ENCODE measurements at regions not wholly inside any gene's neighbourhood (a gene's known extent, or its start where the extent isn't known, plus 50 kb on each side); places are given as distances from the start of the nearest gene placed in this dataset.

DNA sequence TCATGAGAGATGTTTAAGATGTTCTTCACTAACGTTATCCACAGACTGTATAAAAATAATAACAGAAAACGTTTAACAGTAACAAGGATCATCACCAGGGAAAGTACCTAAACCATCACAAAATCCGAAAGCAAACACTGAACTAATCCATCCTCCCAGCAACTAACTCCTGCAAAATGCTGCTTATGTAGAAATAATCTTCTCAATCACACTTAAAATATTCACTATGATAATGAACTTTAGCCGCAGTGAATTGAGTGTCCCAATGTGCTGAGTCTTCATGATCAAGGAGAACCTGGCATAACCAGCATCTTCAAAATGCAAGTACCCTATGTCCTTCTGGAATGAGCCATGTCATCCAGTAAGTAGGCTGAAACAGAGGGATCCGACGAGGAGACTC lies 166.1 kb downstream of the LTN1 start:
- no peak for DNase-seq

DNA sequence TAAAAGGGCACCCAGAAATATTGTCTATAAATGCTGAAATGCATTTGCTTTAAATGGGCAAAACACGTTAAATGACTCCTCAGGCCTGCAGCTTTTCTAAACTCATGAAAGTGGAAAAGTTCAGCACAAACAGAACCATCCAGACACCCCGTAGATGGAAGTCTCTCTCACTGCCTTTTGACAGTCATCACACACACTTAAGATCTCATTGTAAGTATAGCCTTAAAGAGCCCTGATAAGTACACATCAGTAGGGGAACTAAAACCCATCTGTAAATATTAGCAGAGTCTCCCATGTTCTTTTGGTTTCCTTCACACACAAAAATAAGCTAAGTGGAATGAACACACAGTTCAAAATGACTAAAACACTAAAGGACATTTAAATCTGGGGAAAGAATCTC lies 166.7 kb downstream of the LTN1 start:
- DNase-seq = no peak

DNA sequence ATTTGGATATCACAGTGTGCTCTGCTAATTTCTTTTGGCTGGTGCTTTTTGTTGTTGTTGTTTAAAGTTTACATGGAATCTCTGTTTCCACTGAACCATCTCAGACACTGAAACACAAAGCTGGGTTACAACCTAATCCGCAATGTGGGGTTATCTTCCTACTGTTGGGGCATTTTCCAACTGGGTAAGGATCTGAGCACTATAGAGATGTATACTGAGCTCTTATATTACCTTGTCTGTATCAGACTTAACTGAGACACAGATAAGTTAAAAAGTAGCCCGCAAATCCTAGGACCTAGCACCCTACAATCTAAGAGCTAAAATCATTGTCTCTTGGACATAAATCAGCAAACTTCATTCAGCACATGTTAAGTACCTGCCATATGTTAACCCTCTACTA lies 169.2 kb downstream of the LTN1 start:
- no peak for DNase-seq

DNA sequence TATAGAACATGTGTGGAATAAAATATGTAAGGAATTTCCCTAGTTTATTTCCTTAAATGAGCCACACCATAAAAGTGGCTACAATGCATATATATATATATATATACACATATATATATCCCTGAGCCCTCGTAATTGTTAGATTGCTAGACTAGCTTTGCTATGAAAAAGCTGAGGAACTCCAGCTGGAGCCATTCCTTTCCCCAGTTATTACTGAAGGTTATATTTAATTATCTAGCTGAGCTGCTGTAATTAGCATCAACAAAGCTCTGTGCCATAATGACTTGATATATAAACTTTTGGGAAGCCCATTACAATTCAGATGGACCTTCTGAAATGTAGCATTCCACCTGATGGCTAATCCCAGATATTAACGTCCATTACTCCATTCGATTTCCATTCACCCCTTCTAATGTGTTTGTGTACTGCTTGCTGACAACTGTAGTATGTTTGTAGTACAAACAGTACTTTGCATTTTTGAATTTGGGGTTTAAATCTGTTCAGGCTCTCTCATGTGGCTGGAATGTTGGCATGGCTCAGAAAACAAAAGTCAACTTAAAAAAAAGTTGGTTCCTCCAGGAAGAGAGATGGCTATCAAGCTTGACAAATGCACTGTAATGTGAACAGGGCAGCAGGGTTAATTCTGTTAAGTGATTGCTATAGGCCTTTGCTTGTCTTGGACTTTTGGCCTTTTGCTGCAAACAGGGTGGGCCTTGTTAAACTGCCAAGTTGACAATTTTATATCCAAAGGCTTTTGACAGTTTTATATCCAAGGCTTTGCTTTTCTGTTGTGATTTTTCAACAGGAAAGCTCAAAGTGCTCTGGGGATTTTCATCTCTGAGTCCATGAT lies 170.0 kb downstream of the LTN1 start:
- DNase-seq = no peak

DNA sequence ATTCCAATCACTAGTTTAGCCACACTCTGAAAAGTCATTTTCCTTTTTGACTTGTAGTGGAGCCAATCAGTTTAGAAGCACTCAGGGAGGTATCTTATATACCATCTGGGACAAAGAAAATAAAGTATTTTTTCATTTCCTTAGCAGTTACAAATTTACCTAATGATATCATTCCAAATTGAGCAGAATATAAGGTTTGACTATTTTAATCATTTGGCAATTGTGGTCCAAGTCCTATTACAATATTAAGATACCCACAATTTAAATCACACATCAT lies 170.6 kb downstream of the LTN1 start:
- no peak for DNase-seq

DNA sequence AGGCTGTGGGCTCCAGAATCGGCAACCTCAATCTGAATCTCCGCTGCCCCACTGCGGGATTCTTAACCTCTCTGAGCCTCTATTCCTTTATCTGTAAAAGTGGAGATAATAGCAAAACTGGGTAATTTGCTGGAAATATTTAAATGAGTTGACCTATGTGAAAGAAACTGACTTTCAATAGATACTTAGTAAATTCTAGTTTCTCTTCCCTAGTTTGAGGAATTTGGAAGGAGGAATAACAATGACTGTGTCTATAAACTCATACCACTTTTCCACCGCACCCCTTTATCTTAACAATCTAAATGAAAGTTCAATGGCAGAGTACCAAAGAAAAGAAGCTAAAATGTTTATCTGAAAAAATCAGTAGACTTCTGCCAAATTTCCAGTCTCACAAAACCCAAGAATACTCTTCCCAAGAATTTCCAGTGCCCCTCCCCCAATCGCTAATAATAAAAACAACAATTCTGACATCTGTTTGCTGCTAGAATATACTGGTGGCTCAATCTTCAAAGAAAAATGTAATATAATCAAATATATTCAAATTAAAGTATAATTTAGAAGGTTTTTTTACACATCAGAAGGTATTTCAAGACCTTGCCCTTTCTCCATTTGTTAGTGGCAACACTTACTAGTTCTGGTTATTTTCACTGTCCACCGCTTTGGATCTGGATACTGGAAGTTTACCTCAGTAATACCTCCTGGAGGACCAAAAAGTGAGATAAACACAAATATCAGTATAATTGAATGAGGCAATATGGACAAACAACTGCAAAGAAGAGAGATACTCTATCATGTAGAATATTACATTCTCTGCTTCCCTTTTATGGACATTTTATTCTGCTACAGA lies 171.2 kb downstream of the LTN1 start:
- no peak for DNase-seq

DNA sequence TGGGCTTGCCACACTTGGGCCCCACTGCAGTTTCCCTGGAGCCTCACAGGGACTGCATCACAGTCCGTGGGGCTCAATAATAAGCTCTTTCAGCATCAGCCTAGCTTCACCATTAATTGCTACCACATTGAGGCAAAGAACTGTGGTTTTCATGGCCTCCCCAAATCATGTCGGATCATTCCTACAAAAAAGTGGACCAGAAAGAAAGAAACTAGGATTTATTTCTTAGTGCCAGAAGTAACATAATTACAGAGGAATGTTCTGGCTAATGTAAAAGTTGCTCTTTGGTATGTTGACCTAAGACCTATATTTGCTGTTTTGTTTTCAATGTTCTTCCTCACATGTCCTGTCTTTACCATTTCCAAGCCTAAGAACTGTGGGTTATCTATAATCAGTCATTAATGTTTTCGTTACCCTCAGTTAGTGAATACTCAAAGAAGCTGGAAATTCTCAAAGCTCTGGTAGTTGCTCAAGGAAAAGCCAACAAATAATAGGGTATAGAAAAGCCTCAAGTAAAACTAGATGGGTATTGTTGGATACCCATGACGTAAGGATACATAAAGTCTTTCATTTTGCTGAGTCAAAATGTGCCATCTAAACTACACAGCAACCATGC lies 173.9 kb downstream of the LTN1 start:
- no peak for DNase-seq

DNA sequence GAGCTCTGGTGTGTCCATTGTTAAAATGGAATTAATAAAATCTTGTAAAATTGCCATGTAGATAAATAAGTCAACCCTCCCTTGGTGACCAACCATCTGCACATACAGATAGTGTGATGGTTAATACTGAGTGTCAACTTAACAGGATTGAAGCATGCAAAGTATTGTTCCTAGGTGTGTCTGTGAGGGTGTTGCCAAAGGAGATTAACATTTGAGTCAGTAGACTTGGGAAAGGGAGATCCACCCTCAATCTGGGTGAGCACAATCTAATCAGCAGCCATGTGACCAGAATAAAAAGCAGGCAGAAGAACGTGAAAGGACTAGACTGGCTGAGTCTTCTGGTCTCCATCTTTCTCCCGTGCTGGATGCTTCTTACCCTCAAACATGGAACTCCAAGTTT lies 174.8 kb downstream of the LTN1 start:
- no peak for DNase-seq

DNA sequence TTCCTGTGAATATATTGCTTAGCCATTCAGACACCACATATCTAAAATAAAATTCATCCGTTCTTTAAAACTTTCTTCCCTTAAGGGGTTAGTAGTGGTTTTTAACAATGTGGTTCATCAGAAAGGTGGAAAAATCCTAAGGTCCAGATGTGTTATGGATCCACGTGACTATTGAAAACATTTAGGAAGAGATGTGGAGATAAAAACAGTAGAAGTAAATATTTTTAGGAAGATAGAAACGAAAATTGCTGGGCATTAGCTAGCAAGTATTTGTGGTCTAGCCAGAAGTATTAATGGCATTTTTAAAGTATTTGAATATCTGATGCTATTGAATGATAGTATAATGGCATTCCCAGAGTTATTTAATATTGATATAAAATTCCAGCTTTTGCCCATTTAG lies 180.8 kb downstream of the LTN1 start:
- DNase-seq = no peak

DNA sequence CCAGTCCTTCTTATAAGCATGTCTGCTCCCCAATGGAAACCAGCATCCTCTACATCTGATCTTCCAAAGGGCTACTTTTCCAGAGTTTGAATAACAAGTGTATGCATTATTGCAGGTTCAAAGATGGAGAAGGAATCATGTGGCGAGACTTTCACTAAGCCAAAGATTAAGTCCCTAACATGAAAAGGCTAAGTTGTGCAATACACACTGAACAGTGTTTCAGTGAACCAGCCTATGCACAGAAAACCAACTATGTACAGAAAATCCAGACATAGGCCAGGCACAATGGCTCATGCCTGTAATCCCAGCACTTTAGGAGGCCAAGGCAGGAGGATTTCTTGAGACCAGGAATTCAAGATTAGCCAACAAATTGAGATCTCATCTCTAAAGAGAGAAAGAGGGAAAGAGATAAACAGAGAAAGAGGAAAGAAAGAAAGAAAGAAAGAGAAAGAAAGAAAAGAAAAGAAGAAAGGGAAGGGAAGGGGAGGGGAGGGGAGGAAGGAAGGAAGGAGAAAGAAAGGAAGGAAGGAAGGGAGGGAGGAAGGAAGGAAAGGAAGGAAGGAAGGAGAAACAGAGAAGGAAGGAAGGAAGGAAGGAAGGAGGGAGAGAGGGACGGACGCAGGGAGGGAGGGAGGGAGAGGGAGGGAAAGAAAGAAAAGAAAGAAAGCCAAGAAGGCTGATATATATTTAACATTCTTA lies 181.7 kb downstream of the LTN1 start:
- DNase-seq = no peak

DNA sequence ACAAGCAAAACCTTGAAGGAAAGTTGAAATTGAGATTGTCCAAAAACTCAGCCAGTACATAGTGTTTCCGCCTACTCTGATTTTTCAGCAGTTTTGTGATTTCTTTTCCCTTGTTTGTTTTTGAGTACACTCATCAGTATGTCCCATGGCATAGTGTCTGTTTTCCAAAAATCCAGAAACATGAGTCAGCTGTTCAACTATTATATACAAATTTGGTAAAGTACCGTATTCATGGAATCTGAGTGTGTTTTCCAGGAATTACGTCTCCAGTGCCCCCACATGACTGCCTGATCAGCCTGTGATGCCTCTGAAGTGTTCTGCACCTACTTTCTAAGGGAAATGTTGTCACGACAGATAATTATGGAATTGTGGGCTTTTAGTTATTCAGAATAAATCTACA lies 186.8 kb downstream of the LTN1 start:
- no peak for DNase-seq

DNA sequence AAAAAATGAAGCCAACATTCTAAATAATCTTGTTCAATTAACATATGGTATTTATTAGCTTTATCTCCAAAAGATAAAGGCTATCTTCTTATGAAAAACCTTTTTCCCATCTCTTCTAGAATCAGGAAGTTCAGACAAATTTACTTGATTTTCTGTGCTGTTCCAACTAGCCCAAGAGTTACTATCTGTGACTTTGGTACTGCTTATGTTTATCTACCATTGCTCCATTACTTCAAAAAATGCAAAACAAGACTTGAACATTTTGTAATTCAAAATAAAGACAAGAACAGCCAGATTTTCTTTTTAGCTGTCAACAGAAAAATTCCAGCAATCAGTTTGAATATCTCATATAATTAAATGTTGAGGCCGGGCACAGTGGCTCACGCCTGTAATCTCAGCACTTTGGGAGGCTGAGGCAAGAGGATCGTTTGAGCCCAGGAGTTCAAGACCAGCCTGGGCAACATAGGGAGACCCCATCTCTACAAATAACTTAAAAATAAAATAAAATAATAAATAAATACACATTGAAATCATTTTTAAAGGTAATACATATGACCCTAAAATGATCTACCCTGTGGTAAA lies 188.5 kb downstream of the LTN1 start:
- DNase-seq = no peak

DNA sequence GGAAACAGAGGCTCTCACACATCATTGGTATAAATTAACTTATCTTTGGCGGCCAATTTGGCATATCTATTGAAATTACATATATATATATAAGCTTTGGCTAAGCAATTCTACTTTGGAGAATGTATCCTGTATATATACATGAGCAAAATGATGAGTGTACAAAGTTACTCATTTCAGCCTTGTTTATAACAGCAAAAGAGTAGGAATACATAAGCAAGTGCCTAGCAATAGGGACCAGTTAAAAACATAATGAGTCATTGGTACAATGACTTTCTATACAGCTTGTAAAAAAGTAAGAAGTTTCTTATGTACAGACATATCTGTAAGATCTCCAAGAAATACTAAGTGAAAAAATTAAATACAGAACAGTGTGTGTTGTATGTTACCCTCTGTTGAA lies 190.8 kb downstream of the LTN1 start:
- no peak for DNase-seq

DNA sequence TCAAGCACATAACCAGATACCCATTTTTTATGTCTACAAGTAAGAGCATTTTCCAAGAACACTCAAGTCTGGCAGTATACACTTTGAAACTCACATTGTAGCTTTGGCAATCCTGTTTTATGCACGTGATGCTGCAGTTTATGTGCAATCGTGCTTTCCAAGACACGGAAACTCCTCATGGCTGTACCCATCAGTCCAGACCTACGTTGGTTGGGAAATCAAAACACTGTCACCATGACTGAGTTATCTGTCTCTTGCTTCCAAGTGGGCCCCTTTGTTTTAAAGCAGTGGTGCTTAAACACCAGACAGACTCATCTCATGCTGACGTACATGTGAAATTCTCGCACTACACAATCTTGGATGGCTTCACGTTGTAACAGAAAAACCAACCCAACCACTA lies 192.8 kb downstream of the LTN1 start:
- DNase-seq = no peak

DNA sequence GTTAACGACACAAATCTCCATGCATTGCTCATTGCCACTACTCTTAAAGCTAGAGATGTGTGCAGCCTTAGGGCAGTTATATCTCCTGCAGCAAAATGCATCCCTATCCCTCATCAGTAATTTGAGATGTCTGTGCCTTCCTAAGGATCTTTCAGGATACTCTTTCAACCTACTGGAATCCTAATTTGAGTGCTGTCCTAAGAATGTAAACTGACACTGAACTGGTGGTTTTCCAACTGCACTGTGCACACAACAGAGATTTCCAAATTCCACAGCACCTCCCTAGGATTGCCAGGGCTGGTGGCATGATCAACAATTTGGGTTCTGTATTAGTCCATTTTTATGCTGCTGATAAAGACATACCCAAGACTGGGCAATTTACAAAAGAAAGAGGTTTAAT lies 193.9 kb downstream of the LTN1 start:
- no peak for DNase-seq

DNA sequence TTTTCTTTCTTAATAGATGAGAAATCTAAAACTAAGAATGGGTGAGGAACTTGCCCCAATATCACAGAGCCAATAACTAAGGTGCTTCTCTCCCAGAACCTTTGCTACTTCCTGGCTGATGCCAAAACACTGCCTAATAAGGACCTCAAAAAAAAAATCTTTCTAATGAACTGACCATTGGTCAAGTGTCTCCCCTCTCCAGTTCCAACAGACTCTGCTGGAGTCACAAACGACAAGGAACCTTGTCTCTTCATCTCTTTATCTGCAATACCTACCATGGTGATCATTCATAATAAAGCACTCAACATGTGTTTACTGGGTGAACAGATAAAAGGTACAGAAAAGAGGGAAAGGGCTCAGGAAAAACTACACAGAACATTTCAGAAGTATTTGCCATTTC lies 197.4 kb downstream of the LTN1 start:
- DNase-seq = no peak

DNA sequence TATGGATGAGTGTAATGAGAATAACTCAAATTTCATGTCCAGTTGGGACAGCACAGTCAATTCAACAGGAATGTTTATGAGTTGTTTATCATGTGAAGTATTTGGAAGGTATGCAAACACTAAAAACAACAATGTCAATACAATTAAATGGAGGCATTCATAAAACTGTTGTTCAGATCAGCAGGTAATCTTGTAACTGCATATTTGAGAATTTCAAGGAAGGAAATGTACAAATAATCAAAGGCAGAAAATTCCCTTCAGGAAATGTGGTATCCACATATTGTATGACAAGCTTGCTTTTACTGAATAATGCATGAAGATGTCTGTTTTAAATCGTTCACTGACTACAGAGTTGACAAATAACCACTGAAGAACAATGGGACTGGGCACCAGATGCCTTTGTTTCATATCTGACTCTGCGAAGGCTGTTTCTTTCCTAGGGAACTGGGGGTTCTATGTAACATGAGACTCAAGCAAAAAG lies 198.3 kb downstream of the LTN1 start:
- DNase-seq = no peak

DNA sequence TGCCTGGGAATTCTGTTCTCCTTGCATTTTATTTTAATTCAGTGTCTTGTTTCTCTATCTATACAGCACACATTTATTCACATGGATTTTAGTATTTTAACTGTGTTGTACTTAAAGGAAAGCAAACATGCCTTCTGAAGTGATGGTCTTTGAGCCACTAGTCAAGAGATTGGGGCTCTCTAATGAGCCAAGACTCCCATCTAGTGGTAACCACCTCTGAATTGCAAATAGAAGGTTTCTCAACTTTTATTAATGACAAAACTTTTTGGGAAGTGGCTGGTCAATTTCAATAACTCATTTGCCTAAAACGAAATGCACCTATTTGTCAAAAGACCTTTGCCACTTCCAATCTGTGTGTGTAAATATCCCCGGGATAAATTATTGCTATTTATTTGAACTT lies 199.6 kb downstream of the LTN1 start:
- DNase-seq = no peak

DNA sequence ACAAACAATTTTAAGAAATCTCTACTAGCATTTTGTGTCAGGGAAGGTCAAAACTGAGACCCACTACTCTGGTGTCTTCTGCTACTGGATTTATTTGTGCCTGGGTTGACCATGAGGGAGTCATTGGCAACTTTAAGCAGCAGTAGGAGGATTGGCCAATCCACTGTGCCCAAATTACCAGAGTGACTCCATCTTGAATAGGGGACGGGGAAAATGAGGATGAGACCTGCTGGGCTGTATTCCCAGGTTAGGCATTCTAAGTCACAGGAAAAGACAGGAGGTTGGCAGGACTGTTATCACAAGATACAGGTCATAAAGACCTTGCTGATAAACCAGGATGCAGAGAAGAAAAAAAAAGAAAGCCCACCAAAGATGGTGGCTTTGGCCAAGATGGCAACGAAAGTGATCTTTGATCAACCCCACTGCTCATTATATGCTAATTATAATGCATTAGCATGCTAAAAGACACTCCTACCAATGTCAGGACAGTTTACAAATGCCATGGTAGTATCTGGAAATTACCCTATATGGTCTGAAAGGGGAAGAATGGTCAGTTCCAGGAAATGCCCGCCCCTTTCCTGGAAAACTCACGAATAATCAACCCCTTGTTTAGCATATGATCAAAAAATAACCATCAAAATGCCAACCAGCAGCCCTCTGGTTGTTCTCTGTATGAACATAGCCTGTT lies 200.9 kb downstream of the LTN1 start:
- DNase-seq = no peak

DNA sequence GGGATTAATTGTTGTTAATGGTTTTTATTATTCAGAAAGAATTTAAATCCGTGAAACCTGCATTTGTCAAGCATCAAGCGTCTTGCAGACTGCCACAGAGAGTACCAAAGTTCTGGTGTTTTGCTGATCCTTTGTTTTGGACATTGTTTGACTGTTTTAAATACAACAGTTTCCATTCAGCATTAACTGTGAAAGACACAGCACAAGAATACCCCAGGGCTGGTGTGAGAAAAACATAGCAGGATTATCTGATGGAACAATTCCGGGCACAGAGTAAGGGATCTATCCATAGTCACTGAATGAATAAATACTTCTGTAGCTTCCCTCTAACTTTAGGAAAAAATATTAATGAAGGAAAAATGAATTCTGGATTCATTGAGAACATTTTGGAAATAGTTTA lies 202.3 kb downstream of the LTN1 start:
- no peak for DNase-seq

DNA sequence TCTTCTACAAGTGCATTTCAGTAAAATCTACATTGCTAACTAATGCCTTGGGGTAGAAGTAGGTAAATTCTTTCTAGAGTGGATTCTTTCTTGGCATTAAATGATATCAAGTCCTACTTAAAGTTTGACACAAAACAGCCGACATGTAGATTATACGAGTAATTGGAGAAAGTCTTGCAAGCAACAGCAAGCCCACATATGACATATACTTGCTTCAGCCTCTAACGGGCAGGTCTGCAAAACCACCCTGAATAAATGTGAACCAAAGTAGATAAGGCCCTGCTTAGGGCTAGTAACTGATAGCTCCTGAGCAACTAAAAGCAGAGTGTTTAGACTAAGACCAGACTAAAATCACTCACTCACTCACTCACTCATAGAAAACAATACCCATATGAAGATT lies 203.2 kb downstream of the LTN1 start:
- DNase-seq = no peak

DNA sequence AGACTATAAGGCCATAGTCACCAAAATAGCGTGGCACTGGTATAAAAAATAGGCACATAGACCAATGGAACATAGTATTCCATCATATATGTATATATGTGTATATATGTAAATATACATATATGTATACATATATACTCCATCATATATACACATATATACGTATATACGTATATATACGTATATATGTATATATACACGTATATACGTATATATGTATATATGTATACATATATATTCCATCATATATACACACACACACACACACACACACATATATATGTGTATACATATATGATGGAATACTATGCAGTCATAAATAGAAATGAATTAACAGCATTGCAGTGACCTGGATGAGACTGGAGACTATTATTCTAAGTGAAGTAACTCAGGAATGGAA lies 204.6 kb downstream of the LTN1 start:
- DNase-seq = no peak

Data from activated CD4-positive, alpha-beta T cell treated with anti-CD3 and anti-CD28 coated beads, Interleukin-2, amount 50 U/mL, for 4 hours (primary cell).